Neural cell (in vitro differentiated cells): ENCODE measurements at regions not wholly inside any gene's neighbourhood (a gene's known extent, or its start where the extent isn't known, plus 50 kb on each side); places are given as distances from the start of the nearest gene placed in this dataset.

ENCODE experiments used
- CTCF ChIP-seq: fragments of 450-650 bp; IDR thresholded peaks from 2 replicates; pipeline ENCODE4 v1.5.1; 2014; ENCODE audit warnings: antibody characterized with exemption, mild to moderate bottlenecking, moderate library complexity; ENCODE audit not compliant: poor library complexity, severe bottlenecking
- POLR2AphosphoS5 ChIP-seq: IDR thresholded peaks from 2 replicates; pipeline ENCODE4 v1.6.1; 2012
- RAD21 ChIP-seq: fragments of 450-650 bp; conservative IDR thresholded peaks from 2 replicates; pipeline ENCODE4 v1.6.1; 2014; ENCODE audit warnings: antibody characterized with exemption, mild to moderate bottlenecking, moderate library complexity
- SMC3 ChIP-seq: fragments of 450-650 bp; conservative IDR thresholded peaks from 2 replicates; pipeline ENCODE4 v1.6.1; 2014; ENCODE audit warnings: antibody characterized with exemption, mild to moderate bottlenecking, moderate library complexity; ENCODE audit not compliant: poor library complexity

- TF ChIP-seq SMC3, result no peak
- no peak for TF ChIP-seq CTCF
- TF ChIP-seq POLR2AphosphoS5, result no peak
- TF ChIP-seq RAD21, result no peak
These were observed 349.5 kb downstream of the TYW1 start for GRCh38 chr7:67346126-67346525.
